T-cell (primary cell): ENCODE measurements at regions not wholly inside any gene's neighbourhood (a gene's known extent, or its start where the extent isn't known, plus 50 kb on each side); places are given as distances from the start of the nearest gene placed in this dataset.

Source experiments
- ATAC-seq, 4 experiments: fragments of 200-7000 bp in 3 of 4; fragments of 150-1000 bp in 1 of 4; cut with Tn5 transposase; replicated peaks in 1 of 4; 1 replicate in 3 of 4; 2 replicates in 1 of 4; pipeline ENCODE4 v1.10.0; 2021; ENCODE audit warnings: moderate library complexity in 3 of 4, mild to moderate bottlenecking in 2 of 4, moderate number of reproducible peaks in 1 of 4
- CTCF ChIA-PET, 2 donors: fragments of 300-600 bp; sonication (Branson Sonifier 250); formaldehyde crosslinking; loops; one replicate each; lab custom pipeline; 2022; ENCODE audit warnings: antibody characterized with exemption in 2 of 2; lab: Charles Lee
- POLR2A ChIA-PET, 2 donors: fragments of 300-600 bp; sonication (Branson Sonifier 250); formaldehyde crosslinking; loops; one replicate each; lab custom pipeline; 2022; ENCODE audit warnings: antibody characterized with exemption in 2 of 2; lab: Charles Lee
- DNase-seq, 35 experiments: peaks; one replicate each; pipeline versions ENCODE4 v3.0.0 to v3.0.0-alpha.2; 2013 to 2023
- H3K27ac ChIP-seq: one replicate; pipeline ENCODE4 v1.5.1; 2013; ENCODE audit warnings: low read length
- H3K27me3 ChIP-seq, 2 experiments: replicated peaks in 1 of 2; 1 replicate in 1 of 2; 2 replicates in 1 of 2; pipeline versions ENCODE4 v1.6.1 to v1.7.0; 2013; ENCODE audit warnings: low read length in 1 of 2, mixed read lengths in 1 of 2; ENCODE audit not compliant: control insufficient read depth in 2 of 2, insufficient read depth in 2 of 2; ENCODE audit errors: extremely low read depth in 1 of 2
- H3K36me3 ChIP-seq, 2 donors: 1 replicate in 1 of 2; 2 replicates in 1 of 2; pipeline versions ENCODE4 v1.6.1 to v1.7.0; 2013; ENCODE audit warnings: low read length in 1 of 2; ENCODE audit not compliant: control insufficient read depth in 2 of 2, insufficient read depth in 1 of 2; ENCODE audit errors: extremely low read depth in 1 of 2
- H3K4me1 ChIP-seq, 2 experiments: 1 replicate in 1 of 2; 2 replicates in 1 of 2; pipeline versions ENCODE4 v1.6.1 to v1.7.0; 2013; ENCODE audit warnings: low read length in 2 of 2, mixed read lengths in 1 of 2; ENCODE audit not compliant: insufficient read depth in 2 of 2, control insufficient read depth in 1 of 2; ENCODE audit errors: extremely low read depth in 1 of 2
- H3K4me3 ChIP-seq, 2 donors: 1 replicate in 1 of 2; 2 replicates in 1 of 2; pipeline versions ENCODE4 v1.5.1 to v1.7.0; 2013; ENCODE audit warnings: mild to moderate bottlenecking in 2 of 2, low read length in 1 of 2, moderate library complexity in 1 of 2; ENCODE audit not compliant: control insufficient read depth in 1 of 2; ENCODE audit errors: extremely low read depth in 1 of 2
- H3K9me3 ChIP-seq: 2 replicates; pipeline ENCODE4 v1.7.0; 2013
- H3K27ac Mint-ChIP-seq, 2 donors: one replicate each; pipeline ENCODE4 v1.8.0; 2020 to 2021; ENCODE audit warnings: mild to moderate bottlenecking in 2 of 2, mixed read lengths in 2 of 2
- H3K27me3 Mint-ChIP-seq, 2 donors: one replicate each; pipeline ENCODE4 v1.8.0; 2021 to 2022; ENCODE audit warnings: mixed read lengths in 2 of 2
- H3K36me3 Mint-ChIP-seq: one replicate; pipeline ENCODE4 v1.8.0; 2021; ENCODE audit warnings: mixed read lengths
- H3K4me1 Mint-ChIP-seq, 3 donors: one replicate each; pipeline ENCODE4 v1.8.0; 2020 to 2022; ENCODE audit warnings: mixed read lengths in 3 of 3, mild to moderate bottlenecking in 1 of 3
- H3K4me3 Mint-ChIP-seq, 3 donors: one replicate each; pipeline ENCODE4 v1.8.0; 2020 to 2022; ENCODE audit warnings: mild to moderate bottlenecking in 3 of 3, mixed read lengths in 3 of 3, moderate library complexity in 3 of 3
- H3K9me3 Mint-ChIP-seq, 3 donors: one replicate each; pipeline ENCODE4 v1.8.0; 2020 to 2022; ENCODE audit warnings: mixed read lengths in 3 of 3
- WGBS: methylation state at CpG from one replicate; pipeline ENCODE4 v1.1.5; 2013; ENCODE audit warnings: missing lambda C conversion rate; ENCODE audit not compliant: insufficient coverage; 5-methylcytosine and 5-hydroxymethylcytosine counted together

DNA sequence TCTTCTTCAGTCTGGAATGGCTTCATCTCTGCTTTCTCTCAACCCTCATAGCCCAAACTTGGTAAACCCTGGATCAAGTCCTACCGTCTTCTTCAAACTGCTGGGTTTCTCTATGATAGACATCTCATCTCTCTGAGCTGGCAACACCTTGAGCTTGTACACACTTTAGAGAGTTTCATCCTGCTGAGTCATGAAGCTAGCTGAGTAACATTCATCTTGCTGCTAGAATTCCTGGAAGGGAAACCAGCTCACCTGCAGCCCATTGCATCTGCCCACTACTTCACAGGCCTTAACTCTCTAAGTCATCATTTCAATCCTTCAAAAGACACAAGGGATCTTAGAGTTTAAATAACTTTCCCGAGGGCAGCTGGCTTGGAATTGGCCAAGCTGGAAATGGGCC, 175.5 kb upstream of the RORA start:
- H3K9me3 ChIP-seq: no peaks in the 10 kb centered on the region
- no peaks in the 10 kb centered on the region for H3K4me1 ChIP-seq
- ChIA-PET CTCF (no interaction called here), POLR2A (no interaction called here)
- H3K36me3 ChIP-seq: no peaks in the 10 kb centered on the region
- WGBS: 80% methylated on average over 1 of the region's 2 CpGs
- ATAC-seq: no peak
- Mint-ChIP-seq H3K4me1 (no peaks in the 10 kb centered on the region), H3K27me3 (peaks cover 24 to 25% of the 10 kb centered on the region in 2 donors), H3K4me3 (no peak overlapping the region), H3K36me3 (no peaks in the 10 kb centered on the region), H3K9me3 (peaks cover 0 to 3% (median 0%) of the 10 kb centered on the region in 3 donors), H3K27ac (no peak overlapping the region)
- no peak overlapping the region for H3K27ac ChIP-seq
- no peak overlapping the region for H3K4me3 ChIP-seq
- DNase-seq: no peak
- peaks cover 0 to 11% of the 10 kb centered on the region in 2 experiments for H3K27me3 ChIP-seq

DNA sequence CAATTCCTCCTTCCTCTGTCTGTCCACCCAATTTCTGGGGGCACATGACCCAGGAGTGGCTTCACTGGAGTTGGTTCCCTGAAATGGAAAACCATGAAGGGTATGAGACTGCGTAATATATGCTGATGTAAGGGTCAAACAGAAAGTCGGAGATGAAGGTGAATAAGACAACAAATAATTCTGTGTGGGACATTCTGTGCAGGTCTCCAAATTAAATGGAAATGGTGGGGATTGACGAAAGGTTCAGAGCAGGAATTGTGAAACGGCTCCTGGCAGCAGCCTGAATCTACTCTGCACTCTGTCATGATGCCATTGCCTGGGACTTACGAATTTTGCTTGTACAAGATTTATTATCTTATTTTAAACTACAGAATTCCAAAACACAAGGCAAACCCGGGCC, 174.8 kb upstream of the RORA start:
- no peak for DNase-seq
- no peak overlapping the region for H3K27ac Mint-ChIP-seq
- ChIA-PET POLR2A (no interaction called here), CTCF (no interaction called here)
- no peaks in the 10 kb centered on the region for H3K9me3 ChIP-seq
- no peak overlapping the region for H3K4me3 Mint-ChIP-seq
- no peak overlapping the region for H3K4me3 ChIP-seq
- ATAC-seq: no peak
- peaks cover 18 to 23% of the 10 kb centered on the region in 2 donors for H3K27me3 Mint-ChIP-seq
- no peaks in the 10 kb centered on the region for H3K36me3 Mint-ChIP-seq
- no peaks in the 10 kb centered on the region for H3K4me1 Mint-ChIP-seq
- H3K27ac ChIP-seq: no peak overlapping the region
- no peaks in the 10 kb centered on the region for H3K4me1 ChIP-seq
- 90% methylated on average over 3 of the region's 6 CpGs for WGBS
- no peaks in the 10 kb centered on the region for H3K36me3 ChIP-seq
- H3K9me3 Mint-ChIP-seq: peaks cover 0 to 3% (median 0%) of the 10 kb centered on the region in 3 donors
- peaks cover 0 to 16% of the 10 kb centered on the region in 2 experiments for H3K27me3 ChIP-seq

DNA sequence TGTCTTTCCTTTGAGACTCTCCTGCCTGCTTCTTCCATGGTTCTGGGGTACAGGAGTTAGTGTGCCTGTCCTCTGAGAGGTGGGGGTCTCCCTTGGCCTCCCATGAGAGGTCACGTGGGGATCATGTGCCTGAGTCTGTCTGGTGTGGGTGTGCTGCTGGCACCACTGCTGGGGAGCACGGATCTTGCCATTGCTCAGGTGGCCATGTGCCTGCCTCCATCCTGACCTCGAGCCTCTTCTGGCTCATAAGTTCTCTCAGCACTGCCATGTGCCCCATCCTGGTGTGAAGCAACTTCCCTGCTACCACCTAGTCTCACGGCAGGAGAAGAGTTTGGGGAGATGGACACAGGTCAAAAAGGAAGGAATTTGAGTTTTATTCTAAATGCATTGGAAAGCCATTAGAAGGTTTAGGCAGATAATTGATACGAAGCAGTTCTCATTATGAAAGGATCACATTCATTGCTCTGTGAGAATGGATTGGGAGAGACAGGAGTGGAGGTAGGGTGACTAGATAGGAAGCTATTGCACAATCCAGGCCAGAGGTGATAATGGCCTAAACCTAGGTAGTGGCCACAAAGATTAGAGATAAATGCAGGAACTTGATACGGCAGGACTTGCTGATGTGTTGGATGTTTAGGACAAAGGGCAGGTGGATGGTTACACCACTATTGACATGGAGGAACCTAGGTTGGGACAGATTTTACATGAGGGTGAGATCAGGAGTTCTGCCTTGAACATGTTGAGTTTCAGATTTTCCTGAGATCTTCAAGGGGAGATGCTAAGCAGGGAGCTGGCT, 173.0 kb upstream of the RORA start:
- Histone ChIP-seq H3K9me3 (no peaks in the 10 kb centered on the region), H3K4me3 (no peak overlapping the region), H3K4me1 (no peaks in the 10 kb centered on the region), H3K27ac (no peak overlapping the region), H3K36me3 (no peaks in the 10 kb centered on the region), H3K27me3 (peaks cover 0 to 16% of the 10 kb centered on the region in 2 experiments)
- no peaks in the 10 kb centered on the region for H3K36me3 Mint-ChIP-seq
- DNase-seq (no peak), ATAC-seq (no peak)
- no peaks in the 10 kb centered on the region for H3K4me1 Mint-ChIP-seq
- peaks cover 9 to 12% of the 10 kb centered on the region in 2 donors for H3K27me3 Mint-ChIP-seq
- H3K9me3 Mint-ChIP-seq: peaks cover 0 to 3% (median 0%) of the 10 kb centered on the region in 3 donors
- H3K27ac Mint-ChIP-seq: no peak overlapping the region
- POLR2A ChIA-PET: no interaction called here
- no peak overlapping the region for H3K4me3 Mint-ChIP-seq
- CTCF ChIA-PET: no interaction called here
- WGBS: 84% methylated on average over 5 of the region's 6 CpGs

DNA sequence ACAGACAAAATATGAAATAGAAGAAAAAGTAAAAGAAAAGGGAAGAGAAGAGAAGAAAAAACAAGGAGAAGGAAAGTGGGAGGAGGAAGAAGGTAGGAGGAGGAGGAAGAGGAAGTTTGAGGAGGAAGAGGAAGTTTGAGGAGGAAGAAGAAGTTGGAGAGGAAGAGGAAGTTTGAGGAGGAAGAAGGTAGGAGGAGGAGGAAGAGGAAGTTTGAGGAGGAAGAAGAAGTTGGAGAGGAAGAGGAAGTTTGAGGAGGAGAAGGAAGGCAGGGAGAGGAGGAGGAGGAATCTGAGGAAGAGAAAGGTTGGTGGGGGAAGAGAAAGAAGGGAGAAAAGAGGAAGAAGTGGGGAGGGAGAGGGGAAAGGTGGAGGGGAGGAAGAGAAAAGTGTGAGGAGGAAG, 169.2 kb upstream of the RORA start:
- H3K27ac Mint-ChIP-seq: no peak overlapping the region
- ATAC-seq (no peak), DNase-seq (no peak)
- no peaks in the 10 kb centered on the region for H3K36me3 Mint-ChIP-seq
- Histone ChIP-seq H3K9me3 (no peaks in the 10 kb centered on the region), H3K27ac (no peak overlapping the region), H3K4me1 (no peaks in the 10 kb centered on the region), H3K27me3 (peaks cover 0 to 13% of the 10 kb centered on the region in 2 experiments), H3K4me3 (no peak overlapping the region), H3K36me3 (no peaks in the 10 kb centered on the region)
- H3K27me3 Mint-ChIP-seq: peaks cover 9 to 13% of the 10 kb centered on the region in 2 donors
- H3K4me3 Mint-ChIP-seq: no peak overlapping the region
- CTCF ChIA-PET: no interaction called here
- H3K9me3 Mint-ChIP-seq: no peaks in the 10 kb centered on the region
- no peaks in the 10 kb centered on the region for H3K4me1 Mint-ChIP-seq
- POLR2A ChIA-PET: no interaction called here

DNA sequence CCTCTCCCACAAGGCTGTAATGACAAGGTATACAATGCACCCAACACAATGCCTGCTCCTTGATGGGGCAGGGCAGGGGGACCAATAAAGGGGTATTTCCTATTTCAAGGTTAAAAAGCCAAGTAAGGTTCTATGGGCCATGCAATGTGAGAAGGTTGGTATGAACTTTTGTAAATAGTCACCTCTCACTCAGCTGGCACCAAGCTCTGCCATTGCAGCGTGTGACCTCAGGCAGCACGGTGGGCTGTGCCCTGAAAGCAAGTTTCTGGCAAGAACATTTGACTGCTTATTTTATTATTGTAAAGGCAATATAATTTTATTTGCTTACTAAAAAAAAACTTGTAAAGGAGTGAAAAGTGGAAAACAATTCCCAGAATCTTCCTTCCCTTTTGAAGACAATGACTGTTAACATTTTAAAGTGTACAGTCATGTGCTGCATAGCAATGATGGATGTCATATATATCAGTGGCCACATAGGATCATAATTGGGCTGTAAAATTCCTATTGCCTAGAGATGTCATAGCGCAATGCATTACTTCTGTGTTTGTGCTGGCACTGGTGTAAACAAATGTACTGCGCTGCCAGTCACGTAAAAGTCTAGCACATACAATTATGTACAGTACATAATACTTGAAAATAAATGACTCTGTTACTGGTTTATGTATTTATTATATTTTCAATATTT, 167.3 kb upstream of the RORA start:
- Mint-ChIP-seq H3K4me1 (no peaks in the 10 kb centered on the region), H3K36me3 (no peaks in the 10 kb centered on the region), H3K9me3 (no peaks in the 10 kb centered on the region), H3K27me3 (peaks cover 5 to 21% of the 10 kb centered on the region in 2 donors), H3K4me3 (no peak overlapping the region), H3K27ac (no peak overlapping the region)
- no peak overlapping the region for H3K4me3 ChIP-seq
- no peaks in the 10 kb centered on the region for H3K9me3 ChIP-seq
- WGBS: 100% methylated on average over 1 of the region's 5 CpGs
- ATAC-seq (no peak), DNase-seq (no peak)
- H3K36me3 ChIP-seq: no peaks in the 10 kb centered on the region
- ChIA-PET POLR2A (no interaction called here), CTCF (no interaction called here)
- no peaks in the 10 kb centered on the region for H3K4me1 ChIP-seq
- H3K27me3 ChIP-seq: peaks cover 0 to 7% of the 10 kb centered on the region in 2 experiments
- H3K27ac ChIP-seq: no peak overlapping the region

DNA sequence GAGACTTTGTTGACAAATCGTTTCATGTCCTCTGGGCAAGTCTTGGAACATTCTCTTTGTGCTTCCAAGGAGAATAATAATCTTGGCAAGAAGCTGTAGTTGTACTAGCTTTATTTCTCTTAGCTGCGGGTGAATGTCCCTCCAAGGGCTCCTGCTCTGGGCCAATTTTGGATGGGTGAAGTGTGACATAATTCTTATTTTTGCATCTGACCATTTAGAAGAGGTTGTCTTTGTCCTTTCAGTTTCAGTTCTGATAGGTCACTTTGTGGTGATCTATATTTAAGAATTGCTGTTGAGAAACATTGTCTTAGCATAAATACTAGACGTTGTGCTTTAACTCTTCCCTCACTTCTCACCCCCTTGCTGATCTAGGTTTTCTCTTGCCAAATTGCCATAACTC, 164.8 kb upstream of the RORA start:
- H3K4me3 Mint-ChIP-seq: no peak overlapping the region
- H3K9me3 ChIP-seq: no peaks in the 10 kb centered on the region
- H3K9me3 Mint-ChIP-seq: no peaks in the 10 kb centered on the region
- H3K4me3 ChIP-seq: no peak overlapping the region
- H3K36me3 ChIP-seq: no peaks in the 10 kb centered on the region
- no peaks in the 10 kb centered on the region for H3K4me1 ChIP-seq
- peaks cover 4 to 21% of the 10 kb centered on the region in 2 donors for H3K27me3 Mint-ChIP-seq
- H3K36me3 Mint-ChIP-seq: no peaks in the 10 kb centered on the region
- DNase-seq: no peak
- peaks cover 0 to under 1% of the 10 kb centered on the region in 2 experiments for H3K27me3 ChIP-seq
- ChIA-PET CTCF (no interaction called here), POLR2A (no interaction called here)
- no CpG with 5 or more reads among the region's 3 CpGs for WGBS
- H3K4me1 Mint-ChIP-seq: no peaks in the 10 kb centered on the region
- H3K27ac ChIP-seq: no peak overlapping the region
- no peak overlapping the region for H3K27ac Mint-ChIP-seq
- ATAC-seq: no peak
